ENCODE measurements at regions not wholly inside any gene's neighbourhood (a gene's known extent, or its start where the extent isn't known, plus 50 kb on each side); places are given as distances from the start of the nearest gene placed in this dataset.
"Not testable (repeated sequence)": the region's sequence is repeated elsewhere in the genome, so short reads cannot be mapped to it uniquely, and the experiment has no call there.

GRCh38 chr3:135412475-135412874, 553.1 kb upstream of the PPP2R3A start:
- no peak for DNase-seq

GRCh38 chr3:135416182-135416581, 549.3 kb upstream of the PPP2R3A start:
- DNase-seq: no peak

- DNase-seq: no peak
Measured at GRCh38 chr3:135419155-135419554, 546.4 kb upstream of the PPP2R3A start.

GRCh38 chr3:135426508-135426907, 539.0 kb upstream of the PPP2R3A start:
- DNase-seq: no peak

- DNase-seq: no peak
Measured at GRCh38 chr3:135432402-135432801, 533.1 kb upstream of the PPP2R3A start.

GRCh38 chr3:135438889-135439597, 526.5 kb upstream of the PPP2R3A start:
- not testable (repeated sequence) for DNase-seq

GRCh38 chr3:135439632-135440031, 525.9 kb upstream of the PPP2R3A start:
- DNase-seq: not testable (repeated sequence)

GRCh38 chr3:135440233-135440632, 525.3 kb upstream of the PPP2R3A start:
- DNase-seq: no peak

- DNase-seq: no peak
Measured at GRCh38 chr3:135440746-135441145, 524.8 kb upstream of the PPP2R3A start.

- DNase-seq: no peak
Measured at GRCh38 chr3:135444058-135444457, 521.5 kb upstream of the PPP2R3A start.

- DNase-seq: no peak
Measured at GRCh38 chr3:135447483-135447882, 518.0 kb upstream of the PPP2R3A start.

- DNase-seq: no peak
Measured at GRCh38 chr3:135448520-135448919, 517.0 kb upstream of the PPP2R3A start.

- DNase-seq: no peak
Measured at GRCh38 chr3:135449046-135449445, 516.5 kb upstream of the PPP2R3A start.

- no peak for DNase-seq
Measured at GRCh38 chr3:135451037-135451785, 514.3 kb upstream of the PPP2R3A start.

GRCh38 chr3:135452881-135453280, 512.6 kb upstream of the PPP2R3A start:
- no peak for DNase-seq

- no peak for DNase-seq
Measured at GRCh38 chr3:135453326-135453725, 512.2 kb upstream of the PPP2R3A start.

GRCh38 chr3:135454890-135455289, 510.6 kb upstream of the PPP2R3A start:
- DNase-seq: no peak

GRCh38 chr3:135456108-135456790, 509.3 kb upstream of the PPP2R3A start:
- no peak for DNase-seq

GRCh38 chr3:135458541-135459322, 506.8 kb upstream of the PPP2R3A start:
- DNase-seq: no peak

- DNase-seq: no peak
Measured at GRCh38 chr3:135460273-135460672, 505.3 kb upstream of the PPP2R3A start.

GRCh38 chr3:135471911-135472310, 493.6 kb upstream of the PPP2R3A start:
- DNase-seq: no peak

GRCh38 chr3:135473449-135473848, 492.1 kb upstream of the PPP2R3A start:
- no peak for DNase-seq

GRCh38 chr3:135487261-135487660, 478.3 kb upstream of the PPP2R3A start:
- no peak for DNase-seq
